ENCODE measurements at regions not wholly inside any gene's neighbourhood (a gene's known extent, or its start where the extent isn't known, plus 50 kb on each side); places are given as distances from the start of the nearest gene placed in this dataset.
"Not testable (repeated sequence)": the region's sequence is repeated elsewhere in the genome, so short reads cannot be mapped to it uniquely, and the experiment has no call there.

DNA sequence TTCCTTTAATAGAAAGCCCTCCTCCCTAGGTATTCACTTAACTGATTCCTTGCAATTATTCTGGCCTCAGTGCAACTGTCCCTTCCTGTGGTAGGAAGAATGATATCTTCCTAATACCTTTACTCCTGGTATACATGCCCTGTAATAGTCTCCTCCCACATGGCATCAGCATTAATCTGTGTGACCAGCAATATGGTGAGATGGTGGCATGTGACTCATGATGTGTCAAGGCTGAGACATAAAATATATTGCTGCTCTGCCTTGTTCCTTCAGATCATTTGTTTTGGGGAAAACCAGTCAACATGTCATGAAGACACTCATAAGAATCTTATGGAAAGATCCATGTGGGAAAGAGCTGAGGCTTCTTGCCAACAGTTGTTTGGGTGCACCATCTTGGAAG lies 149.1 kb upstream of the TRPM3 start:
- no peak for TF ChIP-seq CTCF (IDR thresholded peaks at IDR 0.05; ENCODE audit: borderline replicate concordance, control extremely low read depth, extremely low read depth, insufficient read depth, missing control alignments)
- in situ Hi-C loops (cut with MboI; ENCODE audit: low sequenced_read_pairs, unreplicated experiment), result loop anchor here (25.0 kb wide), 1 partner anchor 633 kb away; no protein-coding TSS in a partner anchor
- no peak for DNase-seq (ENCODE audit: low spot score)

GRCh38 chr9:71269859-71270258 lies 148.4 kb upstream of the TRPM3 start:
- DNase-seq (ENCODE audit: low spot score), result no peak
- no peak for TF ChIP-seq CTCF (IDR thresholded peaks at IDR 0.05; ENCODE audit: borderline replicate concordance, control extremely low read depth, extremely low read depth, insufficient read depth, missing control alignments)
- in situ Hi-C loops (cut with MboI; ENCODE audit: low sequenced_read_pairs, unreplicated experiment), result loop anchor here (25.0 kb wide), 1 partner anchor 633 kb away; no protein-coding TSS in a partner anchor

- in situ Hi-C loops (cut with MboI; ENCODE audit: low sequenced_read_pairs, unreplicated experiment), result loop anchor here (25.0 kb wide), 1 partner anchor 632 kb away; no protein-coding TSS in a partner anchor
- no peak for DNase-seq (ENCODE audit: low spot score)
- TF ChIP-seq CTCF (IDR thresholded peaks at IDR 0.05; ENCODE audit: borderline replicate concordance, control extremely low read depth, extremely low read depth, insufficient read depth, missing control alignments), result no peak
These were observed 147.6 kb upstream of the TRPM3 start for GRCh38 chr9:71268871-71269635.

- DNase-seq (ENCODE audit: low spot score), result no peak
- in situ Hi-C loops (cut with MboI; ENCODE audit: low sequenced_read_pairs, unreplicated experiment), result loop anchor here (25.0 kb wide), 1 partner anchor 626 kb away; no protein-coding TSS in a partner anchor
- no peak for TF ChIP-seq CTCF (IDR thresholded peaks at IDR 0.05; ENCODE audit: borderline replicate concordance, control extremely low read depth, extremely low read depth, insufficient read depth, missing control alignments)
These were observed 142.0 kb upstream of the TRPM3 start for GRCh38 chr9:71263451-71263850.

- DNase-seq (ENCODE audit: low spot score), result not testable (repeated sequence)
- in situ Hi-C loops (cut with MboI; ENCODE audit: low sequenced_read_pairs, unreplicated experiment), result loop anchor here (25.0 kb wide), 1 partner anchor 623 kb away; no protein-coding TSS in a partner anchor
These were observed 139.0 kb upstream of the TRPM3 start for GRCh38 chr9:71260419-71260818.

DNA sequence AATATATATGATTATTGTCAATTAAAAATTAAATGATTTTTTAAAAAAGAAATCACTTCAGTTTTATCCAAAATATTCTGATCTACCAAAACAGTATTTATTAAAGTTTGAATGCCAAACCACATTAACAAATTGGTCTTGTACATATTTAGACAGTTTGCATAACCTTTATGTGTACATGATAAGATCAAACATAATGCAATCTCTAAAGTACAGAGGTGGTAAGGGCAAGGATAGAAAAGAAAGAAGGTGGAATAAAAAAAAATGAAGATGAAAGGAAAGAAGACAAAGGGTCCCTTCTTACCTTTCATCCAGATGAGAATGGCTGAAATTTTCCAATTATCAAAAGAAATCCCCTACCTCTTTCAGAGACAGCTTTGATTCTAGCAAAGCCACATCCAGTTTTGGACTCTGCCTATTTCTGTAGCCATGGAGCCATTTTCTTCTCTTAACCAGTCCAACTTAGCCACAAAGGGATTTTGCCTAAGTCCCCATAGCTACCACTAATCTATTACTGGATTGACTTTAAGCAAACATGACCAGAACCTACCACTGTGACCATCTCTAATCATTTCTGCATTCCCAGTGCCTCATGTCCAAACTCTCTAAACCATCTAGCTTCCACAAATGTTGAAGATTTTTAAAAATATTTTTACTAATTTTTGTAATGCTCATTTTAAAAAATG lies 133.3 kb upstream of the TRPM3 start:
- TF ChIP-seq CTCF (IDR thresholded peaks at IDR 0.05; ENCODE audit: borderline replicate concordance, control extremely low read depth, extremely low read depth, insufficient read depth, missing control alignments), result no peak
- in situ Hi-C loops (cut with MboI; ENCODE audit: low sequenced_read_pairs, unreplicated experiment), result loop anchor here (25.0 kb wide), 1 partner anchor 617 kb away; no protein-coding TSS in a partner anchor
- DNase-seq (ENCODE audit: low spot score), result no peak

GRCh38 chr9:71253011-71253410 lies 131.6 kb upstream of the TRPM3 start:
- no peak for DNase-seq (ENCODE audit: low spot score)
- TF ChIP-seq CTCF (IDR thresholded peaks at IDR 0.05; ENCODE audit: borderline replicate concordance, control extremely low read depth, extremely low read depth, insufficient read depth, missing control alignments), result no peak
- in situ Hi-C loops (cut with MboI; ENCODE audit: low sequenced_read_pairs, unreplicated experiment), result loop anchor here (25.0 kb wide), 1 partner anchor 616 kb away; no protein-coding TSS in a partner anchor

Data from GM13976 (cell line).